ENCODE measurements at regions not wholly inside any gene's neighbourhood (a gene's known extent, or its start where the extent isn't known, plus 50 kb on each side); places are given as distances from the start of the nearest gene placed in this dataset.

DNA sequence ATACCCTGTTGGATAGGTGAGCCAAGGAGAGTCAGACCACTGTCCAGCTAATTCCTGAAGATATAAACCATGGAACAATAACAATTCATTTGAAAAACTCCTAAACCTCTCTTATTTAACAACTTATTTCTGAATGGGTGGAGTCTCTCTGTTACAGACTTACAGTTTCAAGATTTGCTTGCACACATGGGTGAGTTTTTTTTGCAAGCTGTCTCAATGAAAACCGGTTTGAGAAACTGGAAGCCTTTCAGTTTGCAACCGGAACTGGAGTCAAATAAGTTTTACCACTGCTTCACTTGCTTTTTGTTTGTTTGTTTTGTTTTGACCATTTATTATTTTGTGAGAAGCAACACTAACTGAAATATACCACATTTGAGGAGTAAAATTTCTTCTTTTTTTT lies 243.8 kb downstream of the MTERF1 start:
- TF ChIP-seq BHLHE40 (IDR thresholded peaks at IDR 0.05; ENCODE audit: borderline replicate concordance in 1 of 2, low read depth in 2 of 2, low read length in 1 of 2) (no peak), RAD51 (IDR thresholded peaks at IDR 0.05) (no peak), YY1 (IDR thresholded peaks at IDR 0.05; ENCODE audit: low read depth, low read length) (no peak), YBX1 (IDR thresholded peaks at IDR 0.05) (no peak), POLR2AphosphoS2 (IDR thresholded peaks at IDR 0.05; ENCODE audit: low read depth, low read length) (no peak), NFYA (IDR thresholded peaks at IDR 0.05; ENCODE audit: borderline replicate concordance, low read depth, low read length) (no peak), NFYB (IDR thresholded peaks at IDR 0.05; ENCODE audit: insufficient read depth, low read depth, low read length) (no peak)
- TF ChIP-seq, protein P1, sequence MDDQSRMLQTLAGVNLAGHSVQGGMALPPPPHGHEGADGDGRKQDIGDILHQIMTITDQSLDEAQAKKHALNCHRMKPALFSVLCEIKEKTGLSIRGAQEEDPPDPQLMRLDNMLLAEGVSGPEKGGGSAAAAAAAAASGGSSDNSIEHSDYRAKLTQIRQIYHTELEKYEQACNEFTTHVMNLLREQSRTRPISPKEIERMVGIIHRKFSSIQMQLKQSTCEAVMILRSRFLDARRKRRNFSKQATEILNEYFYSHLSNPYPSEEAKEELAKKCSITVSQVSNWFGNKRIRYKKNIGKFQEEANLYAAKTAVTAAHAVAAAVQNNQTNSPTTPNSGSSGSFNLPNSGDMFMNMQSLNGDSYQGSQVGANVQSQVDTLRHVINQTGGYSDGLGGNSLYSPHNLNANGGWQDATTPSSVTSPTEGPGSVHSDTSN (IDR thresholded peaks at IDR 0.05; ENCODE audit: insufficient replicate concordance, low read depth, low read length) = no peak
- TF ChIP-seq, protein P2, sequence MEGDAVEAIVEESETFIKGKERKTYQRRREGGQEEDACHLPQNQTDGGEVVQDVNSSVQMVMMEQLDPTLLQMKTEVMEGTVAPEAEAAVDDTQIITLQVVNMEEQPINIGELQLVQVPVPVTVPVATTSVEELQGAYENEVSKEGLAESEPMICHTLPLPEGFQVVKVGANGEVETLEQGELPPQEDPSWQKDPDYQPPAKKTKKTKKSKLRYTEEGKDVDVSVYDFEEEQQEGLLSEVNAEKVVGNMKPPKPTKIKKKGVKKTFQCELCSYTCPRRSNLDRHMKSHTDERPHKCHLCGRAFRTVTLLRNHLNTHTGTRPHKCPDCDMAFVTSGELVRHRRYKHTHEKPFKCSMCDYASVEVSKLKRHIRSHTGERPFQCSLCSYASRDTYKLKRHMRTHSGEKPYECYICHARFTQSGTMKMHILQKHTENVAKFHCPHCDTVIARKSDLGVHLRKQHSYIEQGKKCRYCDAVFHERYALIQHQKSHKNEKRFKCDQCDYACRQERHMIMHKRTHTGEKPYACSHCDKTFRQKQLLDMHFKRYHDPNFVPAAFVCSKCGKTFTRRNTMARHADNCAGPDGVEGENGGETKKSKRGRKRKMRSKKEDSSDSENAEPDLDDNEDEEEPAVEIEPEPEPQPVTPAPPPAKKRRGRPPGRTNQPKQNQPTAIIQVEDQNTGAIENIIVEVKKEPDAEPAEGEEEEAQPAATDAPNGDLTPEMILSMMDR (IDR thresholded peaks at IDR 0.05 in 2 of 3, conservative IDR thresholded peaks at IDR 0.05 in 1 of 3; ENCODE audit: control insufficient read depth in 2 of 3, extremely low read depth in 1 of 3, insufficient read depth in 1 of 3, low read depth in 3 of 3, low read length in 3 of 3) = no peak
- TF ChIP-seq, protein P3, sequence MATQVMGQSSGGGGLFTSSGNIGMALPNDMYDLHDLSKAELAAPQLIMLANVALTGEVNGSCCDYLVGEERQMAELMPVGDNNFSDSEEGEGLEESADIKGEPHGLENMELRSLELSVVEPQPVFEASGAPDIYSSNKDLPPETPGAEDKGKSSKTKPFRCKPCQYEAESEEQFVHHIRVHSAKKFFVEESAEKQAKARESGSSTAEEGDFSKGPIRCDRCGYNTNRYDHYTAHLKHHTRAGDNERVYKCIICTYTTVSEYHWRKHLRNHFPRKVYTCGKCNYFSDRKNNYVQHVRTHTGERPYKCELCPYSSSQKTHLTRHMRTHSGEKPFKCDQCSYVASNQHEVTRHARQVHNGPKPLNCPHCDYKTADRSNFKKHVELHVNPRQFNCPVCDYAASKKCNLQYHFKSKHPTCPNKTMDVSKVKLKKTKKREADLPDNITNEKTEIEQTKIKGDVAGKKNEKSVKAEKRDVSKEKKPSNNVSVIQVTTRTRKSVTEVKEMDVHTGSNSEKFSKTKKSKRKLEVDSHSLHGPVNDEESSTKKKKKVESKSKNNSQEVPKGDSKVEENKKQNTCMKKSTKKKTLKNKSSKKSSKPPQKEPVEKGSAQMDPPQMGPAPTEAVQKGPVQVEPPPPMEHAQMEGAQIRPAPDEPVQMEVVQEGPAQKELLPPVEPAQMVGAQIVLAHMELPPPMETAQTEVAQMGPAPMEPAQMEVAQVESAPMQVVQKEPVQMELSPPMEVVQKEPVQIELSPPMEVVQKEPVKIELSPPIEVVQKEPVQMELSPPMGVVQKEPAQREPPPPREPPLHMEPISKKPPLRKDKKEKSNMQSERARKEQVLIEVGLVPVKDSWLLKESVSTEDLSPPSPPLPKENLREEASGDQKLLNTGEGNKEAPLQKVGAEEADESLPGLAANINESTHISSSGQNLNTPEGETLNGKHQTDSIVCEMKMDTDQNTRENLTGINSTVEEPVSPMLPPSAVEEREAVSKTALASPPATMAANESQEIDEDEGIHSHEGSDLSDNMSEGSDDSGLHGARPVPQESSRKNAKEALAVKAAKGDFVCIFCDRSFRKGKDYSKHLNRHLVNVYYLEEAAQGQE (IDR thresholded peaks at IDR 0.05; ENCODE audit: low read depth, low read length) = no peak
